HG03460 (cell line): ENCODE measurements at regions not wholly inside any gene's neighbourhood (a gene's known extent, or its start where the extent isn't known, plus 50 kb on each side); places are given as distances from the start of the nearest gene placed in this dataset.
"Not testable (repeated sequence)": the region's sequence is repeated elsewhere in the genome, so short reads cannot be mapped to it uniquely, and the experiment has no call there.

ENCODE experiments used
- ATAC-seq: cut with Tn5 transposase; IDR thresholded peaks from one replicate; pipeline ENCODE4 v1.9.1; 2021; ENCODE audit not compliant: unreplicated experiment

- ATAC-seq: no peak
Observed at GRCh38 chr6:160804639-160805038, 102.6 kb downstream of the PLG start.

- no peak for ATAC-seq
Observed at GRCh38 chr6:160808263-160808662, 106.2 kb downstream of the PLG start.

GRCh38 chr6:160810238-160810637 lies 108.2 kb downstream of the PLG start:
- no peak for ATAC-seq

GRCh38 chr6:160812097-160812496 lies 110.1 kb downstream of the PLG start:
- no peak for ATAC-seq

- no peak for ATAC-seq
Observed at GRCh38 chr6:160818934-160819333, 116.9 kb downstream of the PLG start.

- not testable (repeated sequence) for ATAC-seq
Observed at GRCh38 chr6:160820661-160821060, 118.6 kb downstream of the PLG start.

- no peak for ATAC-seq
Observed at GRCh38 chr6:160831739-160832138, 129.7 kb downstream of the PLG start.

GRCh38 chr6:160832422-160832821 lies 130.4 kb downstream of the PLG start:
- ATAC-seq: no peak

GRCh38 chr6:160837146-160837545 lies 135.1 kb downstream of the PLG start:
- ATAC-seq: no peak

GRCh38 chr6:160851031-160851430 lies 140.5 kb upstream of the MAP3K4 start:
- ATAC-seq: no peak

- ATAC-seq: no peak
Observed at GRCh38 chr6:160853946-160854345, 137.6 kb upstream of the MAP3K4 start.

- no peak for ATAC-seq
Observed at GRCh38 chr6:160858886-160859285, 132.7 kb upstream of the MAP3K4 start.

GRCh38 chr6:160859822-160860221 lies 131.7 kb upstream of the MAP3K4 start:
- no peak for ATAC-seq

GRCh38 chr6:160861824-160862223 lies 129.7 kb upstream of the MAP3K4 start:
- no peak for ATAC-seq

- ATAC-seq: no peak
Observed at GRCh38 chr6:160863782-160864181, 127.8 kb upstream of the MAP3K4 start.

GRCh38 chr6:160871320-160871719 lies 120.2 kb upstream of the MAP3K4 start:
- no peak for ATAC-seq

- ATAC-seq: no peak
Observed at GRCh38 chr6:160881148-160881808, 110.3 kb upstream of the MAP3K4 start.

- no peak for ATAC-seq
Observed at GRCh38 chr6:160882006-160882405, 109.6 kb upstream of the MAP3K4 start.

- no peak for ATAC-seq
Observed at GRCh38 chr6:160882791-160883279, 108.7 kb upstream of the MAP3K4 start.

- no peak for ATAC-seq
Observed at GRCh38 chr6:160883560-160883959, 108.0 kb upstream of the MAP3K4 start.

- no peak for ATAC-seq
Observed at GRCh38 chr6:160883999-160884398, 107.6 kb upstream of the MAP3K4 start.

GRCh38 chr6:160889148-160889547 lies 102.4 kb upstream of the MAP3K4 start:
- not testable (repeated sequence) for ATAC-seq

GRCh38 chr6:160891690-160892089 lies 99.9 kb upstream of the MAP3K4 start:
- ATAC-seq: no peak
